ENCODE measurements at regions not wholly inside any gene's neighbourhood (a gene's known extent, or its start where the extent isn't known, plus 50 kb on each side); places are given as distances from the start of the nearest gene placed in this dataset.

- ATAC-seq (replicated peaks in 1 of 4) (no peak), DNase-seq (no peak)
- no peak overlapping the region for H3K27ac ChIP-seq (ENCODE audit: low read length)
- H3K36me3 ChIP-seq (ENCODE audit: control insufficient read depth in 2 of 2, extremely low read depth in 1 of 2, insufficient read depth in 1 of 2, low read length in 1 of 2): no peaks in the 10 kb centered on the region
- no peaks in the 10 kb centered on the region for H3K9me3 ChIP-seq
- no peaks in the 10 kb centered on the region for H3K27me3 ChIP-seq (replicated peaks in 1 of 2; ENCODE audit: control insufficient read depth in 2 of 2, extremely low read depth in 1 of 2, insufficient read depth in 2 of 2, low read length in 1 of 2)
- WGBS (ENCODE audit: insufficient coverage): 96% methylated on average over 3 of the region's 8 CpGs
- no peak overlapping the region for H3K4me3 ChIP-seq (ENCODE audit: control insufficient read depth in 1 of 2, extremely low read depth in 1 of 2, low read length in 1 of 2)
- no peak overlapping the region for H3K4me3 Mint-ChIP-seq
- CTCF ChIA-PET: no interaction called here
- H3K4me1 ChIP-seq (ENCODE audit: control insufficient read depth in 1 of 2, extremely low read depth in 1 of 2, insufficient read depth in 2 of 2, low read length in 2 of 2): no peaks in the 10 kb centered on the region
- no peaks in the 10 kb centered on the region for H3K36me3 Mint-ChIP-seq
- POLR2A ChIA-PET: no interaction called here
- H3K4me1 Mint-ChIP-seq: peaks cover 0 to 8% (median 2%) of the 10 kb centered on the region in 3 donors
- H3K27ac Mint-ChIP-seq: no peak overlapping the region
- no peaks in the 10 kb centered on the region for H3K9me3 Mint-ChIP-seq
- H3K27me3 Mint-ChIP-seq: peaks cover 0 to 4% of the 10 kb centered on the region in 2 donors
Measured at GRCh38 chr13:44014501-44014900, 134.8 kb downstream of the LACC1 start.

- H3K36me3 ChIP-seq (ENCODE audit: control insufficient read depth in 2 of 2, extremely low read depth in 1 of 2, insufficient read depth in 1 of 2, low read length in 1 of 2): no peaks in the 10 kb centered on the region
- WGBS (ENCODE audit: insufficient coverage): 94% methylated on average over 2 of the region's 5 CpGs
- H3K4me3 Mint-ChIP-seq: no peak overlapping the region
- H3K9me3 ChIP-seq: no peaks in the 10 kb centered on the region
- H3K27me3 ChIP-seq (replicated peaks in 1 of 2; ENCODE audit: control insufficient read depth in 2 of 2, extremely low read depth in 1 of 2, insufficient read depth in 2 of 2, low read length in 1 of 2): no peaks in the 10 kb centered on the region
- ChIA-PET CTCF (no interaction called here), POLR2A (no interaction called here)
- H3K27me3 Mint-ChIP-seq: peaks cover 0 to 4% of the 10 kb centered on the region in 2 donors
- H3K4me1 ChIP-seq (ENCODE audit: control insufficient read depth in 1 of 2, extremely low read depth in 1 of 2, insufficient read depth in 2 of 2, low read length in 2 of 2): no peaks in the 10 kb centered on the region
- no peak for DNase-seq
- no peaks in the 10 kb centered on the region for H3K9me3 Mint-ChIP-seq
- H3K4me3 ChIP-seq (ENCODE audit: control insufficient read depth in 1 of 2, extremely low read depth in 1 of 2, low read length in 1 of 2): no peak overlapping the region
- ATAC-seq (replicated peaks in 1 of 4): no peak
- H3K4me1 Mint-ChIP-seq: peaks cover 0 to 8% (median 2%) of the 10 kb centered on the region in 3 donors
- no peak overlapping the region for H3K27ac ChIP-seq (ENCODE audit: low read length)
- no peak overlapping the region for H3K27ac Mint-ChIP-seq
- no peaks in the 10 kb centered on the region for H3K36me3 Mint-ChIP-seq
Measured at GRCh38 chr13:44015118-44015517, 135.4 kb downstream of the LACC1 start.

- no peak for DNase-seq
- ChIA-PET CTCF (no interaction called here), POLR2A (no interaction called here)
- H3K4me3 Mint-ChIP-seq: no peak overlapping the region
- H3K36me3 Mint-ChIP-seq: no peaks in the 10 kb centered on the region
- Histone ChIP-seq H3K9me3 (no peaks in the 10 kb centered on the region), H3K36me3 (ENCODE audit: control insufficient read depth in 2 of 2, extremely low read depth in 1 of 2, insufficient read depth in 1 of 2, low read length in 1 of 2) (no peaks in the 10 kb centered on the region), H3K27ac (ENCODE audit: low read length) (no peak overlapping the region), H3K4me1 (ENCODE audit: control insufficient read depth in 1 of 2, extremely low read depth in 1 of 2, insufficient read depth in 2 of 2, low read length in 2 of 2) (no peaks in the 10 kb centered on the region), H3K27me3 (replicated peaks in 1 of 2; ENCODE audit: control insufficient read depth in 2 of 2, extremely low read depth in 1 of 2, insufficient read depth in 2 of 2, low read length in 1 of 2) (no peaks in the 10 kb centered on the region), H3K4me3 (ENCODE audit: control insufficient read depth in 1 of 2, extremely low read depth in 1 of 2, low read length in 1 of 2) (no peak overlapping the region)
- no peaks in the 10 kb centered on the region for H3K9me3 Mint-ChIP-seq
- no peak overlapping the region for H3K27ac Mint-ChIP-seq
- peaks cover 0 to 4% of the 10 kb centered on the region in 2 donors for H3K27me3 Mint-ChIP-seq
- no peak for ATAC-seq (replicated peaks in 1 of 4)
- 92% methylated on average over 4 of the region's 6 CpGs for WGBS (ENCODE audit: insufficient coverage)
- peaks cover 0 to 8% (median 2%) of the 10 kb centered on the region in 3 donors for H3K4me1 Mint-ChIP-seq
Measured at GRCh38 chr13:44015811-44016210, 136.1 kb downstream of the LACC1 start.

- Histone ChIP-seq H3K4me3 (ENCODE audit: control insufficient read depth in 1 of 2, extremely low read depth in 1 of 2, low read length in 1 of 2) (no peak overlapping the region), H3K27ac (ENCODE audit: low read length) (no peak overlapping the region), H3K36me3 (ENCODE audit: control insufficient read depth in 2 of 2, extremely low read depth in 1 of 2, insufficient read depth in 1 of 2, low read length in 1 of 2) (no peaks in the 10 kb centered on the region), H3K9me3 (no peaks in the 10 kb centered on the region), H3K4me1 (ENCODE audit: control insufficient read depth in 1 of 2, extremely low read depth in 1 of 2, insufficient read depth in 2 of 2, low read length in 2 of 2) (no peaks in the 10 kb centered on the region), H3K27me3 (replicated peaks in 1 of 2; ENCODE audit: control insufficient read depth in 2 of 2, extremely low read depth in 1 of 2, insufficient read depth in 2 of 2, low read length in 1 of 2) (no peaks in the 10 kb centered on the region)
- ChIA-PET POLR2A (no interaction called here), CTCF (no interaction called here)
- WGBS (ENCODE audit: insufficient coverage): 49% methylated on average over 3 of the region's 5 CpGs
- Mint-ChIP-seq H3K27me3 (peaks cover 2 to 6% of the 10 kb centered on the region in 2 donors), H3K27ac (no peak overlapping the region), H3K4me3 (no peak overlapping the region), H3K4me1 (peaks cover 0 to 8% (median 2%) of the 10 kb centered on the region in 3 donors), H3K9me3 (no peaks in the 10 kb centered on the region), H3K36me3 (no peaks in the 10 kb centered on the region)
- ATAC-seq (replicated peaks in 1 of 4): no peak
- no peak for DNase-seq
Measured at GRCh38 chr13:44017756-44018309, 138.1 kb downstream of the LACC1 start.

GRCh38 chr13:44019651-44020050, 139.9 kb downstream of the LACC1 start:
- POLR2A ChIA-PET: no interaction called here
- DNase-seq: no peak
- Histone ChIP-seq H3K9me3 (no peaks in the 10 kb centered on the region), H3K27ac (ENCODE audit: low read length) (no peak overlapping the region), H3K4me3 (ENCODE audit: control insufficient read depth in 1 of 2, extremely low read depth in 1 of 2, low read length in 1 of 2) (no peak overlapping the region), H3K4me1 (ENCODE audit: control insufficient read depth in 1 of 2, extremely low read depth in 1 of 2, insufficient read depth in 2 of 2, low read length in 2 of 2) (no peaks in the 10 kb centered on the region), H3K36me3 (ENCODE audit: control insufficient read depth in 2 of 2, extremely low read depth in 1 of 2, insufficient read depth in 1 of 2, low read length in 1 of 2) (no peaks in the 10 kb centered on the region), H3K27me3 (replicated peaks in 1 of 2; ENCODE audit: control insufficient read depth in 2 of 2, extremely low read depth in 1 of 2, insufficient read depth in 2 of 2, low read length in 1 of 2) (no peaks in the 10 kb centered on the region)
- Mint-ChIP-seq H3K27ac (no peak overlapping the region), H3K9me3 (no peaks in the 10 kb centered on the region), H3K36me3 (no peaks in the 10 kb centered on the region), H3K4me3 (no peak overlapping the region), H3K27me3 (peaks cover 6 to 8% of the 10 kb centered on the region in 2 donors), H3K4me1 (peaks cover 0 to 8% (median 2%) of the 10 kb centered on the region in 3 donors)
- WGBS (ENCODE audit: insufficient coverage): 100% methylated on average over 1 of the region's 4 CpGs
- ATAC-seq (replicated peaks in 1 of 4): no peak
- CTCF ChIA-PET: no interaction called here

- peaks cover 0 to 8% (median 2%) of the 10 kb centered on the region in 3 donors for H3K4me1 Mint-ChIP-seq
- H3K36me3 Mint-ChIP-seq: no peaks in the 10 kb centered on the region
- DNase-seq: no peak
- ChIA-PET POLR2A (no interaction called here), CTCF (no interaction called here)
- no peak overlapping the region for H3K27ac Mint-ChIP-seq
- Histone ChIP-seq H3K9me3 (no peaks in the 10 kb centered on the region), H3K4me3 (ENCODE audit: control insufficient read depth in 1 of 2, extremely low read depth in 1 of 2, low read length in 1 of 2) (no peak overlapping the region), H3K27me3 (replicated peaks in 1 of 2; ENCODE audit: control insufficient read depth in 2 of 2, extremely low read depth in 1 of 2, insufficient read depth in 2 of 2, low read length in 1 of 2) (no peaks in the 10 kb centered on the region), H3K27ac (ENCODE audit: low read length) (no peak overlapping the region), H3K4me1 (ENCODE audit: control insufficient read depth in 1 of 2, extremely low read depth in 1 of 2, insufficient read depth in 2 of 2, low read length in 2 of 2) (no peaks in the 10 kb centered on the region), H3K36me3 (ENCODE audit: control insufficient read depth in 2 of 2, extremely low read depth in 1 of 2, insufficient read depth in 1 of 2, low read length in 1 of 2) (no peaks in the 10 kb centered on the region)
- no CpG with 5 or more reads among the region's 3 CpGs for WGBS (ENCODE audit: insufficient coverage)
- no peak overlapping the region for H3K4me3 Mint-ChIP-seq
- no peaks in the 10 kb centered on the region for H3K9me3 Mint-ChIP-seq
- no peak for ATAC-seq (replicated peaks in 1 of 4)
- peaks cover 3 to 8% of the 10 kb centered on the region in 2 donors for H3K27me3 Mint-ChIP-seq
Measured at GRCh38 chr13:44021422-44021821, 141.7 kb downstream of the LACC1 start.

- Mint-ChIP-seq H3K9me3 (no peaks in the 10 kb centered on the region), H3K4me1 (peaks cover 0 to 8% (median 2%) of the 10 kb centered on the region in 3 donors), H3K4me3 (no peak overlapping the region), H3K27ac (no peak overlapping the region), H3K27me3 (peaks cover 3 to 10% of the 10 kb centered on the region in 2 donors), H3K36me3 (no peaks in the 10 kb centered on the region)
- Histone ChIP-seq H3K4me3 (ENCODE audit: control insufficient read depth in 1 of 2, extremely low read depth in 1 of 2, low read length in 1 of 2) (no peak overlapping the region), H3K27ac (ENCODE audit: low read length) (no peak overlapping the region), H3K9me3 (no peaks in the 10 kb centered on the region), H3K36me3 (ENCODE audit: control insufficient read depth in 2 of 2, extremely low read depth in 1 of 2, insufficient read depth in 1 of 2, low read length in 1 of 2) (no peaks in the 10 kb centered on the region), H3K4me1 (ENCODE audit: control insufficient read depth in 1 of 2, extremely low read depth in 1 of 2, insufficient read depth in 2 of 2, low read length in 2 of 2) (no peaks in the 10 kb centered on the region), H3K27me3 (replicated peaks in 1 of 2; ENCODE audit: control insufficient read depth in 2 of 2, extremely low read depth in 1 of 2, insufficient read depth in 2 of 2, low read length in 1 of 2) (no peaks in the 10 kb centered on the region)
- POLR2A ChIA-PET: no interaction called here
- CTCF ChIA-PET: no interaction called here
- ATAC-seq (replicated peaks in 1 of 4) (no peak), DNase-seq (no peak)
- no CpG with 5 or more reads among the region's 2 CpGs for WGBS (ENCODE audit: insufficient coverage)
Measured at GRCh38 chr13:44022196-44022595, 142.5 kb downstream of the LACC1 start.

All from T-cell (primary cell).